Dermis blood vessel endothelial cell (primary cell): ENCODE measurements at regions not wholly inside any gene's neighbourhood (a gene's known extent, or its start where the extent isn't known, plus 50 kb on each side); places are given as distances from the start of the nearest gene placed in this dataset.
A peak's percentile ranks its signal among the peaks of the same experiment; 100 is the strongest.
"Not testable (repeated sequence)": the region's sequence is repeated elsewhere in the genome, so short reads cannot be mapped to it uniquely, and the experiment has no call there.

ENCODE experiments used
- DNase-seq: peaks from one replicate; pipeline ENCODE4 v3.0.0; 2010

- no peak for DNase-seq
These were observed 260.3 kb downstream of the AHR start for GRCh38 chr7:17558558-17559332.

- DNase-seq, result no peak
These were observed 260.9 kb downstream of the AHR start for GRCh38 chr7:17559388-17559787.

- DNase-seq, result no peak
These were observed 262.1 kb downstream of the AHR start for GRCh38 chr7:17560516-17560915.

GRCh38 chr7:17560966-17561365 lies 262.5 kb downstream of the AHR start:
- DNase-seq, result no peak

- peak; percentile 6 for DNase-seq
These were observed 266.3 kb downstream of the AHR start for GRCh38 chr7:17564678-17565212.

GRCh38 chr7:17580141-17580540 lies 281.7 kb downstream of the AHR start:
- DNase-seq, result no peak

- DNase-seq, result no peak
These were observed 282.4 kb downstream of the AHR start for GRCh38 chr7:17580856-17581255.

- DNase-seq, result no peak
These were observed 282.8 kb downstream of the AHR start for GRCh38 chr7:17581301-17581700.

GRCh38 chr7:17582696-17583095 lies 284.2 kb downstream of the AHR start:
- not testable (repeated sequence) for DNase-seq

GRCh38 chr7:17583786-17584185 lies 285.3 kb downstream of the AHR start:
- DNase-seq, result no peak

- no peak for DNase-seq
These were observed 286.4 kb downstream of the AHR start for GRCh38 chr7:17584822-17585221.

- DNase-seq, result no peak
These were observed 288.3 kb downstream of the AHR start for GRCh38 chr7:17586711-17587110.

GRCh38 chr7:17588730-17589129 lies 290.3 kb downstream of the AHR start:
- DNase-seq, result no peak

- no peak for DNase-seq
These were observed 291.2 kb downstream of the AHR start for GRCh38 chr7:17589671-17590070.

- DNase-seq, result no peak
These were observed 291.8 kb downstream of the AHR start for GRCh38 chr7:17590221-17590620.

GRCh38 chr7:17593819-17594419 lies 295.5 kb downstream of the AHR start:
- DNase-seq, result no peak

GRCh38 chr7:17595546-17595945 lies 297.1 kb downstream of the AHR start:
- no peak for DNase-seq

GRCh38 chr7:17598305-17598704 lies 299.9 kb downstream of the AHR start:
- DNase-seq, result no peak

- no peak for DNase-seq
These were observed 300.4 kb downstream of the AHR start for GRCh38 chr7:17598846-17599245.

GRCh38 chr7:17599733-17600339 lies 301.4 kb downstream of the AHR start:
- DNase-seq, result no peak

GRCh38 chr7:17600340-17600752 lies 301.9 kb downstream of the AHR start:
- DNase-seq, result peak; percentile 76

- no peak for DNase-seq
These were observed 303.5 kb downstream of the AHR start for GRCh38 chr7:17601921-17602320.

- no peak for DNase-seq
These were observed 309.8 kb downstream of the AHR start for GRCh38 chr7:17608114-17608833.
